MG63 (cell line): ENCODE measurements at regions not wholly inside any gene's neighbourhood (a gene's known extent, or its start where the extent isn't known, plus 50 kb on each side); places are given as distances from the start of the nearest gene placed in this dataset.
"Not testable (repeated sequence)": the region's sequence is repeated elsewhere in the genome, so short reads cannot be mapped to it uniquely, and the experiment has no call there.

Experiments used
- DNase-seq: peaks from one replicate; pipeline ENCODE4 v3.0.0-alpha.2; 2020
- H3K27me3 ChIP-seq: fragments of 250-450 bp; sonication (Bioruptor Pico); 2 replicates; pipeline ENCODE4 v1.5.1; 2020; ENCODE audit warnings: mild to moderate bottlenecking, moderate library complexity
- H3K36me3 ChIP-seq: fragments of 250-450 bp; sonication (Bioruptor Pico); 2 replicates; pipeline ENCODE4 v1.5.1; 2020; ENCODE audit warnings: mild to moderate bottlenecking, moderate library complexity
- H3K4me3 ChIP-seq: fragments of 250-450 bp; sonication (Bioruptor Pico); 2 replicates; pipeline ENCODE4 v1.5.1; 2020; ENCODE audit warnings: mild to moderate bottlenecking, moderate library complexity
- H3K9me3 ChIP-seq: fragments of 250-450 bp; sonication (Bioruptor Pico); 2 replicates; pipeline ENCODE4 v1.5.1; 2020; ENCODE audit warnings: mild to moderate bottlenecking, moderate library complexity

- Histone ChIP-seq H3K9me3 (no peaks in the 10 kb centered on the region), H3K27me3 (no peaks in the 10 kb centered on the region), H3K4me3 (no peak overlapping the region), H3K36me3 (no peaks in the 10 kb centered on the region)
- DNase-seq: peak; percentile 25
Measured at GRCh38 chr12:84502907-84503787, 409.5 kb downstream of the SLC6A15 start.

- no peaks in the 10 kb centered on the region for H3K9me3 ChIP-seq
- no peaks in the 10 kb centered on the region for H3K27me3 ChIP-seq
- DNase-seq: no peak
Measured at GRCh38 chr12:84502180-84502860, 410.3 kb downstream of the SLC6A15 start.

GRCh38 chr12:84497819-84498218 lies 414.8 kb downstream of the SLC6A15 start:
- peak; percentile 1 for DNase-seq
- no peaks in the 10 kb centered on the region for H3K27me3 ChIP-seq
- no peak overlapping the region for H3K4me3 ChIP-seq
- no peaks in the 10 kb centered on the region for H3K36me3 ChIP-seq
- H3K9me3 ChIP-seq: no peaks in the 10 kb centered on the region

More at GRCh38 chr12:84502180-84502860, 410.3 kb downstream of the SLC6A15 start:
- H3K36me3 ChIP-seq: no peaks in the 10 kb centered on the region
- no peak overlapping the region for H3K4me3 ChIP-seq

GRCh38 chr12:84495711-84496110 lies 416.9 kb downstream of the SLC6A15 start:
- Histone ChIP-seq H3K27me3 (no peaks in the 10 kb centered on the region), H3K4me3 (no peak overlapping the region), H3K9me3 (no peaks in the 10 kb centered on the region), H3K36me3 (no peaks in the 10 kb centered on the region)
- DNase-seq: no peak

- no peaks in the 10 kb centered on the region for H3K36me3 ChIP-seq
- H3K9me3 ChIP-seq: no peaks in the 10 kb centered on the region
- DNase-seq: no peak
- H3K27me3 ChIP-seq: no peaks in the 10 kb centered on the region
- H3K4me3 ChIP-seq: no peak overlapping the region
Measured at GRCh38 chr12:84492351-84492883, 420.2 kb downstream of the SLC6A15 start.

GRCh38 chr12:84484798-84485197 lies 427.8 kb downstream of the SLC6A15 start:
- DNase-seq: no peak
- Histone ChIP-seq H3K27me3 (no peaks in the 10 kb centered on the region), H3K4me3 (no peak overlapping the region), H3K9me3 (no peaks in the 10 kb centered on the region), H3K36me3 (no peaks in the 10 kb centered on the region)

- DNase-seq: no peak
- H3K36me3 ChIP-seq: no peaks in the 10 kb centered on the region
- no peaks in the 10 kb centered on the region for H3K27me3 ChIP-seq
- no peak overlapping the region for H3K4me3 ChIP-seq
- H3K9me3 ChIP-seq: no peaks in the 10 kb centered on the region
Measured at GRCh38 chr12:84480803-84481202, 431.8 kb downstream of the SLC6A15 start.

GRCh38 chr12:84470361-84470760 lies 442.2 kb downstream of the SLC6A15 start:
- Histone ChIP-seq H3K36me3 (no peaks in the 10 kb centered on the region), H3K4me3 (no peak overlapping the region), H3K9me3 (no peaks in the 10 kb centered on the region), H3K27me3 (no peaks in the 10 kb centered on the region)
- DNase-seq: no peak

- Histone ChIP-seq H3K36me3 (no peaks in the 10 kb centered on the region), H3K4me3 (no peak overlapping the region), H3K9me3 (no peaks in the 10 kb centered on the region), H3K27me3 (no peaks in the 10 kb centered on the region)
- no peak for DNase-seq
Measured at GRCh38 chr12:84464616-84465015, 448.0 kb downstream of the SLC6A15 start.

GRCh38 chr12:84463741-84464495 lies 448.7 kb downstream of the SLC6A15 start:
- no peaks in the 10 kb centered on the region for H3K27me3 ChIP-seq
- no peaks in the 10 kb centered on the region for H3K36me3 ChIP-seq
- no peaks in the 10 kb centered on the region for H3K9me3 ChIP-seq
- no peak for DNase-seq
- H3K4me3 ChIP-seq: no peak overlapping the region

GRCh38 chr12:84455598-84455997 lies 457.0 kb downstream of the SLC6A15 start:
- Histone ChIP-seq H3K36me3 (no peaks in the 10 kb centered on the region), H3K27me3 (no peaks in the 10 kb centered on the region), H3K4me3 (no peak overlapping the region), H3K9me3 (no peaks in the 10 kb centered on the region)
- DNase-seq: no peak

- not testable (repeated sequence) for H3K9me3 ChIP-seq, H3K4me3 ChIP-seq, H3K36me3 ChIP-seq, H3K27me3 ChIP-seq, DNase-seq
Measured at GRCh38 chr12:84446478-84446877, 466.1 kb downstream of the SLC6A15 start.

- no peak overlapping the region for H3K4me3 ChIP-seq
- H3K27me3 ChIP-seq: no peaks in the 10 kb centered on the region
- DNase-seq: no peak
- H3K36me3 ChIP-seq: no peaks in the 10 kb centered on the region
- no peaks in the 10 kb centered on the region for H3K9me3 ChIP-seq
Measured at GRCh38 chr12:84436134-84436533, 476.5 kb downstream of the SLC6A15 start.

GRCh38 chr12:84435682-84436081 lies 476.9 kb downstream of the SLC6A15 start:
- DNase-seq: no peak
- Histone ChIP-seq H3K9me3 (no peaks in the 10 kb centered on the region), H3K36me3 (no peaks in the 10 kb centered on the region), H3K27me3 (no peaks in the 10 kb centered on the region), H3K4me3 (no peak overlapping the region)

- no peak for DNase-seq
- Histone ChIP-seq H3K27me3 (no peaks in the 10 kb centered on the region), H3K36me3 (no peaks in the 10 kb centered on the region), H3K4me3 (no peak overlapping the region), H3K9me3 (no peaks in the 10 kb centered on the region)
Measured at GRCh38 chr12:84422340-84422739, 490.3 kb downstream of the SLC6A15 start.

GRCh38 chr12:84421103-84421502 lies 491.5 kb downstream of the SLC6A15 start:
- H3K9me3 ChIP-seq: no peaks in the 10 kb centered on the region
- no peaks in the 10 kb centered on the region for H3K27me3 ChIP-seq
- H3K4me3 ChIP-seq: no peak overlapping the region
- no peaks in the 10 kb centered on the region for H3K36me3 ChIP-seq
- no peak for DNase-seq

- Histone ChIP-seq H3K36me3 (no peaks in the 10 kb centered on the region), H3K27me3 (no peaks in the 10 kb centered on the region), H3K4me3 (no peak overlapping the region), H3K9me3 (no peaks in the 10 kb centered on the region)
- DNase-seq: no peak
Measured at GRCh38 chr12:84416626-84417025, 496.0 kb downstream of the SLC6A15 start.
